Keratinocyte (primary cell): ENCODE measurements at regions not wholly inside any gene's neighbourhood (a gene's known extent, or its start where the extent isn't known, plus 50 kb on each side); places are given as distances from the start of the nearest gene placed in this dataset.

Experiments used
- DNase-seq: peaks from one replicate; pipeline ENCODE4 v3.0.0-alpha.2; 2011; ENCODE audit warnings: low read depth, missing footprints, low spot score
- FAIRE-seq: peaks from 2 replicates; lab custom pipeline; 2011; peaks lifted over from hg19 to GRCh38; lab: Jason Lieb, UNC
- H2AFZ ChIP-seq: 2 replicates; pipeline ENCODE4 v1.6.0; 2012; ENCODE audit warnings: low read length, control low read depth, inconsistent platforms; ENCODE audit not compliant: control insufficient read depth
- H3K27ac ChIP-seq: 2 replicates; pipeline ENCODE4 v1.5.1; 2011; ENCODE audit warnings: low read length; ENCODE audit not compliant: control insufficient read depth, insufficient read depth
- H3K27me3 ChIP-seq: 3 replicates; pipeline ENCODE4 v1.6.0; 2011; ENCODE audit warnings: low read length; ENCODE audit not compliant: control insufficient read depth, insufficient read depth; ENCODE audit errors: extremely low read depth
- H3K36me3 ChIP-seq, 2 experiments: 2 replicates in 1 of 2; 3 replicates in 1 of 2; pipeline ENCODE4 v1.5.1; 2011; ENCODE audit warnings: low read length in 2 of 2, mild to moderate bottlenecking in 1 of 2; ENCODE audit not compliant: control insufficient read depth in 2 of 2, insufficient read depth in 2 of 2; ENCODE audit errors: extremely low read depth in 1 of 2
- H3K4me1 ChIP-seq: 3 replicates; pipeline ENCODE4 v1.5.1; 2011; ENCODE audit warnings: low read length; ENCODE audit not compliant: control insufficient read depth, insufficient read depth; ENCODE audit errors: extremely low read depth
- H3K4me2 ChIP-seq: 3 replicates; pipeline ENCODE4 v1.6.0; 2011; ENCODE audit warnings: low read depth, low read length; ENCODE audit not compliant: control insufficient read depth, insufficient read depth; ENCODE audit errors: extremely low read depth
- H3K4me3 ChIP-seq, 3 experiments: fragments of 200-600 bp in 1 of 3; sonication (generic) in 1 of 3; 2 replicates in 2 of 3; 3 replicates in 1 of 3; pipeline ENCODE4 v1.5.1; 2011 to 2016; ENCODE audit warnings: low read length in 3 of 3, mild to moderate bottlenecking in 3 of 3, control low read depth in 2 of 3, inconsistent platforms in 1 of 3, low read depth in 1 of 3, mixed read lengths in 1 of 3, mixed run types in 1 of 3, moderate library complexity in 1 of 3; ENCODE audit not compliant: control insufficient read depth in 2 of 3, insufficient read depth in 2 of 3; ENCODE audit errors: extremely low read depth in 1 of 3
- H3K79me2 ChIP-seq: 2 replicates; pipeline ENCODE4 v1.6.0; 2012; ENCODE audit warnings: low read length; ENCODE audit not compliant: control insufficient read depth, insufficient read depth
- H3K9ac ChIP-seq: 3 replicates; pipeline ENCODE4 v1.6.0; 2011; ENCODE audit warnings: low read length; ENCODE audit not compliant: control insufficient read depth, insufficient read depth; ENCODE audit errors: extremely low read depth
- H3K9me1 ChIP-seq: 3 replicates; pipeline ENCODE4 v1.6.0; 2011; ENCODE audit warnings: low read length; ENCODE audit not compliant: control insufficient read depth, insufficient read depth; ENCODE audit errors: extremely low read depth
- H3K9me3 ChIP-seq: 2 replicates; pipeline ENCODE4 v1.5.1; 2012; ENCODE audit warnings: low read depth, low read length; ENCODE audit not compliant: control insufficient read depth
- H4K20me1 ChIP-seq: 3 replicates; pipeline ENCODE4 v1.6.0; 2011; ENCODE audit warnings: low read length; ENCODE audit not compliant: control insufficient read depth, insufficient read depth; ENCODE audit errors: extremely low read depth
- EZH2 ChIP-seq: IDR thresholded peaks from one replicate; pipeline ENCODE4 v1.6.1; 2012; ENCODE audit warnings: inconsistent platforms, mild to moderate bottlenecking, low read length, moderate library complexity
- dilution Hi-C: fragments of 300-500 bp; cut with MboI; formaldehyde crosslinking; loops from one replicate; pipeline ENCODE4 v1.7.0; 2020; ENCODE audit warnings: low sequenced_read_pairs; ENCODE audit not compliant: extremely low pct_ligation_motif_present
- TF ChIP-seq, protein P1 (sequence below), 3 experiments: IDR thresholded peaks in 1 of 3; conservative IDR thresholded peaks in 1 of 3; optimal IDR thresholded peaks in 1 of 3; 2 replicates in 2 of 3; 3 replicates in 1 of 3; pipeline versions ENCODE3 to v1.5.1; 2011; ENCODE audit warnings: low read length in 3 of 3, mild to moderate bottlenecking in 3 of 3, moderate library complexity in 2 of 3, control low read depth in 1 of 3, inconsistent platforms in 1 of 3; ENCODE audit not compliant: insufficient read depth in 2 of 3; ENCODE audit errors: extremely low read depth in 1 of 3

DNA sequence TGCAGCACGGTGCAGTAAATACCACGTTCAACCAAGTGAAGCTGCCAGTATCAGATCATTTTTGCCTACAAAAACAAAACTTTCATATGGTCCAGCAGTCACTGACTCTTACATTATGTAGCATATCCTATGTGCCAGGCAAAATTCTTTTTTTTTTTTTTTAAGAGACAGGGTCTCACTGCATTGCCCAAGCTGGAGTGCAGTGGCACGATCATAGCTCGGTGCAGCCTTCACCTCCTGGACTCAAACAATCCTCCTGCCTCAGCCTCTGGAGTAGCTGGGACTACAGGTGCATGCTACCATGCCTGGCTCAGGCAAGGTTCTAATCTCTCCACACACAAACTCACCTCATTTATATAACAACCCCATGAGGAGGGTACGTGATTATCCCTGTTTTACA is 208.6 kb upstream of the JARID2 start:
- H3K36me3 ChIP-seq: no peaks in the 10 kb centered on the region
- no peaks in the 10 kb centered on the region for H3K9me1 ChIP-seq
- DNase-seq (no peak), FAIRE-seq (no peak)
- no peak overlapping the region for H2AFZ ChIP-seq
- no peaks in the 10 kb centered on the region for H4K20me1 ChIP-seq
- no peak overlapping the region for H3K4me2 ChIP-seq
- TF ChIP-seq EZH2: no peak
- TF ChIP-seq, protein P1, sequence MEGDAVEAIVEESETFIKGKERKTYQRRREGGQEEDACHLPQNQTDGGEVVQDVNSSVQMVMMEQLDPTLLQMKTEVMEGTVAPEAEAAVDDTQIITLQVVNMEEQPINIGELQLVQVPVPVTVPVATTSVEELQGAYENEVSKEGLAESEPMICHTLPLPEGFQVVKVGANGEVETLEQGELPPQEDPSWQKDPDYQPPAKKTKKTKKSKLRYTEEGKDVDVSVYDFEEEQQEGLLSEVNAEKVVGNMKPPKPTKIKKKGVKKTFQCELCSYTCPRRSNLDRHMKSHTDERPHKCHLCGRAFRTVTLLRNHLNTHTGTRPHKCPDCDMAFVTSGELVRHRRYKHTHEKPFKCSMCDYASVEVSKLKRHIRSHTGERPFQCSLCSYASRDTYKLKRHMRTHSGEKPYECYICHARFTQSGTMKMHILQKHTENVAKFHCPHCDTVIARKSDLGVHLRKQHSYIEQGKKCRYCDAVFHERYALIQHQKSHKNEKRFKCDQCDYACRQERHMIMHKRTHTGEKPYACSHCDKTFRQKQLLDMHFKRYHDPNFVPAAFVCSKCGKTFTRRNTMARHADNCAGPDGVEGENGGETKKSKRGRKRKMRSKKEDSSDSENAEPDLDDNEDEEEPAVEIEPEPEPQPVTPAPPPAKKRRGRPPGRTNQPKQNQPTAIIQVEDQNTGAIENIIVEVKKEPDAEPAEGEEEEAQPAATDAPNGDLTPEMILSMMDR (optimal IDR thresholded peaks at IDR 0.05 in 1 of 3, IDR thresholded peaks at IDR 0.05 in 1 of 3, conservative IDR thresholded peaks at IDR 0.05 in 1 of 3; ENCODE audit: extremely low read depth in 1 of 3, insufficient read depth in 2 of 3, low read length in 3 of 3): no peak
- H3K27ac ChIP-seq: no peak overlapping the region
- H3K4me1 ChIP-seq: no peaks in the 10 kb centered on the region
- H3K9me3 ChIP-seq: no peaks in the 10 kb centered on the region
- H3K9ac ChIP-seq: no peak overlapping the region
- no peaks in the 10 kb centered on the region for H3K27me3 ChIP-seq
- no peak overlapping the region for H3K4me3 ChIP-seq
- no peaks in the 10 kb centered on the region for H3K79me2 ChIP-seq
- dilution Hi-C loops: no loop called here

DNA sequence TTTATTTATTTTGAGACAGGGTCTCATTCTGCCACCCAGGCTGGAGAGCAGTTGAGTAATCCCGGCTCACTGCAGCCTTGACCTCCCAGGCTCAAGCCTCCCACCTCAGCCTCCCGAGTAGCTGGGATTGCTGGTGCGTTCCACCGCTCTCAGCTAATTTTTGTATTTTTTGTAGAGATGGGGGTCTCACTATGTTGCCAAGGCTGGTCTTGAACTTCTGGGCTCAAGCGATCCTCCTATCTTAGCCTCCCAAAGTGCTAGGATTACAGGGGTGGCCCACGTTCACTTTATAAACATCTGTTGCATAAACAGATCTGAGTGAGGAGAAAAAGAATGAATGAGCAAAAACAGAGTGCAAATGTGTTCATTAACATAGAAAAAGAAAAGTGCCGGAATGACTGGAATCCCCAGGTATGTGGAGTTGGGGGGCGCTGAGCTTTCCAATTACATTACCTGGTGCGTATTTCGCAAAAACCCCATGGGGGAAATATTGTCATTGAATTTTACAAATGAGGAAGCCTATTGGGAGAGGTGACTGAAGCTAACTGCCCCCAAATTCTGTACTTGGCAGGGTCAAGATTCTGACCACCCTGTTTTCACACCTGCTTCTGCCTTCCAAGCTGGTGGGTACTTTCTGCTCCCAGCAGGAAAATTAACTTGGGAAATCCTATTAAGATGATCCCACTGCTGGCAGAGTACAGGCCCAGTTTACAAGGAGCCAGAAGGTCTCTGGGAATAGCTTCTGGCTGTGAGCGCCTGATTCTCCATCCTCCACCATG is 207.7 kb upstream of the JARID2 start:
- Histone ChIP-seq H3K4me1 (no peaks in the 10 kb centered on the region), H3K4me3 (no peak overlapping the region), H3K9me1 (no peaks in the 10 kb centered on the region), H3K27me3 (no peaks in the 10 kb centered on the region), H3K9ac (no peak overlapping the region), H3K27ac (no peak overlapping the region), H2AFZ (no peak overlapping the region), H3K36me3 (no peaks in the 10 kb centered on the region), H3K9me3 (no peaks in the 10 kb centered on the region), H3K4me2 (no peak overlapping the region), H4K20me1 (no peaks in the 10 kb centered on the region), H3K79me2 (no peaks in the 10 kb centered on the region)
- DNase-seq (no peak), FAIRE-seq (no peak)
- dilution Hi-C loops: no loop called here
- TF ChIP-seq, protein P1 (optimal IDR thresholded peaks at IDR 0.05 in 1 of 3, IDR thresholded peaks at IDR 0.05 in 1 of 3, conservative IDR thresholded peaks at IDR 0.05 in 1 of 3; ENCODE audit: extremely low read depth in 1 of 3, insufficient read depth in 2 of 3, low read length in 3 of 3): no peak
- TF ChIP-seq EZH2: no peak
